ENCODE measurements at regions not wholly inside any gene's neighbourhood (a gene's known extent, or its start where the extent isn't known, plus 50 kb on each side); places are given as distances from the start of the nearest gene placed in this dataset.

DNA sequence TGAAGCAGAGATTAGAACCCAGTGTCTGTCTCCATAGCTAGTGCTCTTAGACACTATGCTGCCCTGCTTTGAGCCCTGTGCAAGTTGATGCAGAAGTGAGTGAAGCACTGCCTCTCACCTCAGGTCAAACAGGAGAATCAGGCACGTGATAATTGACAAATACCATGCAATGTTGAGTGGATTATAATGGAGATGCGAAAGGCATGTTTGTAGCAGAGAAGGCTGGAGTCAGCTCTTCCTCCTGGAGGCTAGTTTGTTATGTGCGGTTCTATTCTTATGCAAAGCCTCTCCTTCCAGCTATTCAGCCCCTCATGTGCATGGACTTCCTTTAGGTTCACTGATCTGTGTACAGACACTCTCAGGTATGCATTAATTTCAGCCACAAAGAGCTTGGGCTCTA lies 108.5 kb downstream of the MANEA start:
- no peaks in the 10 kb centered on the region for H3K27me3 ChIP-seq (ENCODE audit: insufficient read depth, low read length)
- H3K4ac ChIP-seq (ENCODE audit: low read depth, low read length): no peak overlapping the region
- H2BK5ac ChIP-seq (ENCODE audit: insufficient read length, low read length): no peak overlapping the region
- no peak overlapping the region for H2AK5ac ChIP-seq (ENCODE audit: insufficient read length, low read length)
- no peaks in the 10 kb centered on the region for H3K79me1 ChIP-seq (ENCODE audit: insufficient read depth, low read depth, low read length, poor library complexity, severe bottlenecking)
- no peak overlapping the region for H4K5ac ChIP-seq (ENCODE audit: insufficient read length, low read depth, low read length)
- H3K4me2 ChIP-seq (ENCODE audit: insufficient read depth, insufficient read length, low read length): peak overlapping the region; percentile 13
- H4K8ac ChIP-seq (replicated peaks; ENCODE audit: insufficient read length, low read depth, low read length): peak overlapping the region; percentile 87
- H3K18ac ChIP-seq (ENCODE audit: insufficient read length, low read depth, low read length): no peak overlapping the region
- Mint-ChIP-seq H3K4me1 (peaks cover 32 to 39% of the 10 kb centered on the region in 2 experiments), H3K27me3 (ENCODE audit: low read depth) (no peaks in the 10 kb centered on the region), H3K27ac (peak overlapping the region in 1 of 3 experiments; percentile 54; a peak in 1 of 7 replicates), H3K9me3 (no peaks in the 10 kb centered on the region), H3K36me3 (ENCODE audit: insufficient read depth in 1 of 3, low read depth in 3 of 3) (no peaks in the 10 kb centered on the region), H3K4me3 (no peak overlapping the region)
- H3K9ac ChIP-seq (ENCODE audit: extremely low read depth, insufficient read length, low read length): no peak overlapping the region
- no peak overlapping the region for H3T11ph ChIP-seq (ENCODE audit: low read length)
- no peak overlapping the region for H3K14ac ChIP-seq (ENCODE audit: insufficient read depth, low read length)
- H3K23ac ChIP-seq (ENCODE audit: insufficient read length, low read depth, low read length): no peak overlapping the region
- no peak overlapping the region for H2BK15ac ChIP-seq (ENCODE audit: low read depth, low read length)
- no peak overlapping the region for H2BK20ac ChIP-seq (ENCODE audit: low read depth, low read length, poor library complexity, severe bottlenecking)
- WGBS (ENCODE audit: extremely low coverage, insufficient read length, low lambda C conversion rate): no CpG with 5 or more reads among the region's 3 CpGs
- H2BK120ac ChIP-seq (ENCODE audit: low read depth, low read length, poor library complexity, severe bottlenecking): no peak overlapping the region
- no peaks in the 10 kb centered on the region for H3K9me3 ChIP-seq (ENCODE audit: control insufficient read depth, low read depth, low read length)
- no peak overlapping the region for H4K91ac ChIP-seq (ENCODE audit: insufficient read length, low read depth, low read length)
- H3K79me2 ChIP-seq (ENCODE audit: insufficient read depth, low read length): no peaks in the 10 kb centered on the region
- peak; percentile 45 for DNase-seq
- TF ChIP-seq, protein P1, sequence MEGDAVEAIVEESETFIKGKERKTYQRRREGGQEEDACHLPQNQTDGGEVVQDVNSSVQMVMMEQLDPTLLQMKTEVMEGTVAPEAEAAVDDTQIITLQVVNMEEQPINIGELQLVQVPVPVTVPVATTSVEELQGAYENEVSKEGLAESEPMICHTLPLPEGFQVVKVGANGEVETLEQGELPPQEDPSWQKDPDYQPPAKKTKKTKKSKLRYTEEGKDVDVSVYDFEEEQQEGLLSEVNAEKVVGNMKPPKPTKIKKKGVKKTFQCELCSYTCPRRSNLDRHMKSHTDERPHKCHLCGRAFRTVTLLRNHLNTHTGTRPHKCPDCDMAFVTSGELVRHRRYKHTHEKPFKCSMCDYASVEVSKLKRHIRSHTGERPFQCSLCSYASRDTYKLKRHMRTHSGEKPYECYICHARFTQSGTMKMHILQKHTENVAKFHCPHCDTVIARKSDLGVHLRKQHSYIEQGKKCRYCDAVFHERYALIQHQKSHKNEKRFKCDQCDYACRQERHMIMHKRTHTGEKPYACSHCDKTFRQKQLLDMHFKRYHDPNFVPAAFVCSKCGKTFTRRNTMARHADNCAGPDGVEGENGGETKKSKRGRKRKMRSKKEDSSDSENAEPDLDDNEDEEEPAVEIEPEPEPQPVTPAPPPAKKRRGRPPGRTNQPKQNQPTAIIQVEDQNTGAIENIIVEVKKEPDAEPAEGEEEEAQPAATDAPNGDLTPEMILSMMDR (conservative IDR thresholded peaks at IDR 0.05): no peak
- H3K27ac ChIP-seq (ENCODE audit: insufficient read length, low read depth, low read length): no peak overlapping the region
- no peaks in the 10 kb centered on the region for H4K20me1 ChIP-seq (ENCODE audit: control insufficient read depth, insufficient read depth, insufficient read length)
- no peak overlapping the region for H2AFZ ChIP-seq (ENCODE audit: low read length)
- H3K23me2 ChIP-seq (ENCODE audit: insufficient read length, low read depth, low read length, poor library complexity, severe bottlenecking): no peaks in the 10 kb centered on the region
- H3K4me1 ChIP-seq (ENCODE audit: insufficient read depth, low read length): peaks cover 4% of the 10 kb centered on the region; the same call in 1 of the 2 replicates
- H3K56ac ChIP-seq (ENCODE audit: insufficient read length, low read depth, low read length): no peak overlapping the region
- no peak overlapping the region for H2BK12ac ChIP-seq (ENCODE audit: insufficient read length, low read depth, low read length)
